GM19397 (cell line): ENCODE measurements at regions not wholly inside any gene's neighbourhood (a gene's known extent, or its start where the extent isn't known, plus 50 kb on each side); places are given as distances from the start of the nearest gene placed in this dataset.

Experiments used
- ATAC-seq: cut with Tn5 transposase; IDR thresholded peaks from one replicate; pipeline ENCODE4 v1.9.1; 2021; ENCODE audit warnings: mild to moderate bottlenecking, moderate library complexity; ENCODE audit not compliant: unreplicated experiment

GRCh38 chr7:16065939-16066338, 355.4 kb downstream of the CRPPA start:
- no peak for ATAC-seq

- ATAC-seq = no peak
Observed at GRCh38 chr7:16063716-16064675, 357.3 kb downstream of the CRPPA start.

- ATAC-seq = no peak
Observed at GRCh38 chr7:16063221-16063620, 358.1 kb downstream of the CRPPA start.

- ATAC-seq = no peak
Observed at GRCh38 chr7:16062269-16062668, 359.1 kb downstream of the CRPPA start.

GRCh38 chr7:16061630-16062029, 359.7 kb downstream of the CRPPA start:
- ATAC-seq = no peak

- ATAC-seq = no peak
Observed at GRCh38 chr7:16061011-16061410, 360.3 kb downstream of the CRPPA start.

- no peak for ATAC-seq
Observed at GRCh38 chr7:16060502-16060901, 360.8 kb downstream of the CRPPA start.

- ATAC-seq = peak; percentile 76
Observed at GRCh38 chr7:16055263-16055976, 365.9 kb downstream of the CRPPA start.

- ATAC-seq = no peak
Observed at GRCh38 chr7:16051561-16052255, 365.2 kb upstream of the MEOX2 start.

GRCh38 chr7:16046041-16046440, 359.6 kb upstream of the MEOX2 start:
- no peak for ATAC-seq

- ATAC-seq = no peak
Observed at GRCh38 chr7:16045296-16045695, 358.8 kb upstream of the MEOX2 start.

GRCh38 chr7:16044645-16045044, 358.2 kb upstream of the MEOX2 start:
- no peak for ATAC-seq

GRCh38 chr7:16040346-16040745, 353.9 kb upstream of the MEOX2 start:
- ATAC-seq = no peak

GRCh38 chr7:16038906-16039305, 352.4 kb upstream of the MEOX2 start:
- ATAC-seq = no peak

- no peak for ATAC-seq
Observed at GRCh38 chr7:16035392-16035791, 348.9 kb upstream of the MEOX2 start.

GRCh38 chr7:16034866-16035265, 348.4 kb upstream of the MEOX2 start:
- no peak for ATAC-seq

GRCh38 chr7:16034353-16034752, 347.9 kb upstream of the MEOX2 start:
- no peak for ATAC-seq

- no peak for ATAC-seq
Observed at GRCh38 chr7:16033233-16033632, 346.8 kb upstream of the MEOX2 start.

GRCh38 chr7:16028636-16029035, 342.2 kb upstream of the MEOX2 start:
- no peak for ATAC-seq

- ATAC-seq = no peak
Observed at GRCh38 chr7:16028103-16028502, 341.6 kb upstream of the MEOX2 start.

- no peak for ATAC-seq
Observed at GRCh38 chr7:16027396-16027795, 340.9 kb upstream of the MEOX2 start.
